HG03565 (cell line): ENCODE measurements at regions not wholly inside any gene's neighbourhood (a gene's known extent, or its start where the extent isn't known, plus 50 kb on each side); places are given as distances from the start of the nearest gene placed in this dataset.

ENCODE experiments used
- ATAC-seq: cut with Tn5 transposase; IDR thresholded peaks from one replicate; pipeline ENCODE4 v1.9.1; 2021; ENCODE audit warnings: mild to moderate bottlenecking, moderate library complexity; ENCODE audit not compliant: unreplicated experiment

DNA sequence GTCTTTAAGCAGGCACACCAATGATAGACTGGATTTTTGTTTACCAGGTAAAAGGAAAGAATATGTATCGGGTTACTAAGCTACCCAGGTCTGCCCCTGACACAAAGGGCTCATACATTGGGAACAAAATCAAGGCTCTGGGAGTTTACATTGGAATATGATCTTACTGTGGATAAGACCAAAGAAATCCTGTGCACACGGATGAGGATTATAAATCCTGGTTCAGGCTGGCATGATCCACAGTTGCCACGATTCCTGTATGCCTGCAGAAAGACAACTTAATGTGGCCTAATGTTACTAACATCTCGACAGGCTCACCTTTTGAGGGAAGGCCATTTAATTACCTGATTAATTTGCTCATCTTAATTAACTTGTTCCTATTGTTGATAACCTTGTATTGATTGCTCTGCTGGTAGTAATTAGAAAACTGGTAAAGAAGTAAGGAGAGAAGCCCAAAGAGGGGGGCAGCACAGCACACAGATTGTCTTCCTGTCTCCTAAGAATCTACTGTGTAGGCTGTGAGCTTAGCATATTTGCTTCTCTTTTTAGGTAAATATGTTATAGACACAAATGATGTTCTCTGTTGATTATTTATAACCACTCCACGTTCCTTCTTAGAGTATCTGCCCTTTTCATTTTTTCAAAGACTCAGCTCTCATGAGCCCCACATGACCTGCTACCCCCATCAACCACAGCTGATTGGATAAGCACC lies 51.0 kb upstream of the TOX3 start:
- ATAC-seq = no peak

DNA sequence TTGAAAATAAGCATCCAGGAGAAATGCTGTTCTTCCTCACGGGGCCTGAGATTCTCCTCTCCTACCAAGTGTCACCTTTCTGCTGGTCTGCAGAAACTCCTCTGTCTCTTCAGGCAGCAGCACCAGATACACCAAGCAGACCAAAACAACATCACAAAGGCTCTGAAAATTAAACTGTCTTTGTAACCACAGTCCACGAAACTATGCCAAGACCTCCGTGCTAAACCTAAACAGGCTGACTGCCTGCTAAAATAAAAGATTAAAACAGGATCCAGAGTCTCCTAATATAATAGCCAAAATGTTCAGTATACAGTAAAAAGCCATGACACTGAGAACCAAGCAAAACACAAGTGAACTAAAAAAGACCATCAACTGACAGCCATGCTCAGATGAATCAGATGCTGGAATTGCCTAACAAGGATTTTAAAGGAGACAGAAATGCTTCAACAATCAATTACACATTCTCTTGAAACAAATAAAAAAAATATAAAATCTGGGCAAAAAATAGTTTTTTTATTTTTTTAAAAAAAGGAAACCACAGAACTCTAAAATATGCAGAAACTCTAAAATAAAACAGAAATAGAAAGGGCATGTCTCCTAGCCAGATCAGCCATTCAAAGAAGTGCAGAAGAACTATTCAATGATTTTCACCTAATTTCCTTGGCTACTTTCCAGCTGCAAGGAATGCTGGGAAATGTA lies 50.3 kb upstream of the TOX3 start:
- no peak for ATAC-seq
